ENCODE measurements at regions not wholly inside any gene's neighbourhood (a gene's known extent, or its start where the extent isn't known, plus 50 kb on each side); places are given as distances from the start of the nearest gene placed in this dataset.

DNA sequence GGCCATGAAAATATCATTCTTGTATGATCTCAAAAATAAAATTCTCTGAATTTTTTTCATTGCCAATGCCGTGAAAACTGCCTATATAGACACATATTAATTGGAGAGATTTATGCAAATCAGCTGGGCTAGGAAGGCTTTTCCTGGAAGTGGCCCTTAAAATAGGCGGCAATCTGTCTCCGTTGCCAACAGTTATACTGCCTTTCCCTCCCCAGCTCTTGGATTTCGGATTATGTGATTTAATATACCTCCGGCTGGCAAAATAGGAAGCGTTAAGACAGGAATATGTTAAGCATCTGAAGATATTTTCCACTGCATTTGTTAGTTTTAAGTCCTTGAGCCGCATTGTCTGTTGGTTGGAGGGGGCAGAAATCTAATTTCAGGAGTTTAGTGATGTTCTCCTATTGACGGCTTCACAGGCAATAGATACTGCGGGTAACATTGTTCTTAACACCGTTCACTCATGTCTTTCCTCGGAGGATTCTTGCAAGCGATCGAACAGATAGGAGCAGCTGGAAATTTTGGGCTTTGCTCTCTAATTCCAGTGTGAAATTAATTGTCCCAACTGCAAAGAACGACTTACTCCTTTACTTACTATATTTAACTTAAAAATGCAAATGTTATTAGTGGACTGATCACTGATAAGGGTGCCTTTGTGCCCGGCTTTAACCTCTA lies 113.3 kb downstream of the LINC00237 start:
- DNase-seq: no peak

DNA sequence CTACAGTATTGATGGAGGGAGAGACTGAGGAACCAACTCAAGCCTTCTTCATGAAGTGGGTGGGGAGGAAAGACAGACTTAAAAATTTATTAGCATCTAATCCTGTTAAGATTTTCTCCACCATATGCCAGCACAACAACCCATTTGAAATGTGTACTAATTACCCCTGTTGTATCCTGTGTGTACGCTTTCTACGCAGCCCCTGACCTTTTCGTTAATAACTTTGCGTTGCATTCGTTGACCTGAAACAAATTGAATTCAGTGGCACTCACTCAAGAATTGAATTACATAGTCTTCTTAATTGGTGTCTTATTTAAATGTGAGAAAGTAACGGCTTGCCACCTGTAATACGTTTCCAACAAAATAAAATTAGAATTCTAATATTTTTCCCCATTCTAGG lies 113.9 kb downstream of the LINC00237 start:
- no peak for DNase-seq

DNA sequence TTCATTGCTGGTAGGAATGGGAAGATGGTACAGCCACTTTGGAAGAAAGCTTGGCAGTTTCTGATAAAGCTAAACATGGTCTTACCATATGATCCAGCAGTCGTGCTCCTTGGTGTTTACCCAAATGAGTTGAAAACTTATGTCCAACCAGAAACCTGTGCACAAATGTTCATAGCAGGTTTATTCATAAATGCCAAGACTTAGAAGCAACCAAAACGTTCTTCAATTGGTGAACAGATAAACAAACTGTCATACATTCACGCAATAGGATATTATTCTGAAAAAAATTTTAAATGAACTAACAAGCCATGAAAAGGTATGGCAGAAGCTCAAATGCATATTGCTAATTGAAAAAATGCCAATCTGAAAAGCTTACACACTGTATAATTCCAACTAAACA lies 117.1 kb downstream of the LINC00237 start:
- DNase-seq: no peak

DNA sequence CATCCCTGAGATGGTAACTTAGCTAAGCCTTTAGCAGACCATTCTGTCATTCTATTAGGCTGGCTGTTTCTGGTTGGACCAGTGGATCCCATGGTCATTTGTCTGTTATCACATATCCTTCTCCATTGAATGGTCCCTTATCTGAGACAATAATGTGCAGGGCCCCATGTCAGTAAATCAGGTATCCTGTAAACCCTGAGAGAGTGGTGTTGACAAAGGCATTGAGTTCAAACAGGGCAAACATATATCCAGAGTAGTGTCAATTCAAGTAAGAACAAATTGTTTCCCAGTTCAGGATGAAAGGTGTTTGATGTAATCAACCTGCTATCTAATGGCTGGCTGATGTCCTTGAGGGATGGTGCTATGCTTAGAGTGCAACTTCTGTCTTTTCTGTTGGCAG lies 126.2 kb downstream of the LINC00237 start:
- no peak for DNase-seq

DNA sequence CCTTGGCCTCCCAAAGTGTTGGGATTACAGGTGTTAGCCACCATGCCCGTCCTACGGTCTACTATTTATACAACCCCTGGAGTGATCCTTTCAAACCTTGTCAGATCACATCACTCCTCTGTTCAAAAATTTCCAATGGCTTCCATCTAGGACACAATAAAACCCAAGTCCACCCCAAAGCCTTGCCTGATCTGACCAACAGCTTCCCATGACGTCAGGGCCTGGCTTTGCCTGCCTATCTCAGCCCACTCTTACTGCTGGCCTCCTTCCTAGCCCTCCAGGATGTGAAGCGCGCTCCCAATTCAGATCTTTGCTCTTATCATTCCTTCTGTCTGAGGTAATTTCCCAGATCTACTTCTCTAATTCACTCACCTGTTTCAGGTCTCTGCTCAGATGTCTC lies 128.4 kb downstream of the LINC00237 start:
- DNase-seq: no peak

DNA sequence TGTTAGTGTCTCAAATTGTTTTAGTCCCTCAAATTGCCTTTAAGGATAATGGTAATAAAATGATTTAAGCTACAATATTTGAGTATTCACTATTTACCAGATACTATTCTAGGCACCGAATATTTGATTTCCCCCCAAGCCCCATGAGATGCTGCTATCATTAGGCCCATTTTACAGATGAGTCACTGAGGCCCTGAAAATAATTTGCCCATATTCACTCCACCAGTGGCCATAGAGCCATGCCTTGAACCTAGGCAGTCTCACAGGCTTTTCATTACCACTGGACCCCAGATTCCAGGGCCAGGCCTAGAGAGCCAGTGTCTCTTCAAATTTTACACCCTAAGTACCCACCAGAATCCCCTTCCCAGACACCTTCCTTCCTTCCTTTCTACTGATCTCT lies 133.7 kb downstream of the LINC00237 start:
- DNase-seq: no peak

DNA sequence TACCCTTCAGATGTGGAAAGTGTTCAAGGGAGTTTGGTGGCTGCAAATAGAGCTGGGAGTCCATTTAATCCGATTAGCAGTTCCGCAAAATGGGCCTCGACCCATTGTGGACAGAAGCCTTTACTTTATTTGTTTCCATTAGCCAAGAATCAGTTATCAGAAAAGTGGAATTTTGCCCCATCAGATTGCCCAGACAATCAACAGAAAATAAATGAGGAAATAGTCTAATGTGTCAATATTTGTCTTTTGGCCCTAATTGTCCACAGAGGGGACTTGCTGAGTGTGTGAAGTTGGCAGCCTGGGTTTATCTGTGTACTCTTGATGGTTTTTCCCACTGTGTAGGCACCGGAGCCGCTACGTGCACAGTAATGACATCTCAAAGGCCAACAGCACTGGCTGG lies 134.3 kb downstream of the LINC00237 start:
- DNase-seq: no peak

DNA sequence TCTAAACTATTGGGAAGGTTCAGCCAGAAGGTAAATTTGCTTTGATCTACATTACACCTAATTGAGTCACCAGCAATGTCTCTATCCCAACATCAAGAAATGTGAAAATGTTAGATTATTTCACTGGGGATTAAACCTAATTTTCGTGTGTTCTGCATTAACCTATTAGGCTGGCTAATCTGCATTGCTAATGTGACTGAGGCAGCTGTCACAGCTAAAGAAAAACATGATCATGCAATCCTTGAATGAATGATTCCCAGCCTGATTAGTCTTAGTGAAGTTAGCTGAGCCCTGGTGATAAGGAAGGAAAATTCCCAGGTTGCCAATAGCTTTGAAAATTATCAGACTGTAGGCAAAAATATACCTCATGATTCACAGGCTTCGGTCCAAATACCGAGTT lies 135.3 kb downstream of the LINC00237 start:
- DNase-seq: no peak

DNA sequence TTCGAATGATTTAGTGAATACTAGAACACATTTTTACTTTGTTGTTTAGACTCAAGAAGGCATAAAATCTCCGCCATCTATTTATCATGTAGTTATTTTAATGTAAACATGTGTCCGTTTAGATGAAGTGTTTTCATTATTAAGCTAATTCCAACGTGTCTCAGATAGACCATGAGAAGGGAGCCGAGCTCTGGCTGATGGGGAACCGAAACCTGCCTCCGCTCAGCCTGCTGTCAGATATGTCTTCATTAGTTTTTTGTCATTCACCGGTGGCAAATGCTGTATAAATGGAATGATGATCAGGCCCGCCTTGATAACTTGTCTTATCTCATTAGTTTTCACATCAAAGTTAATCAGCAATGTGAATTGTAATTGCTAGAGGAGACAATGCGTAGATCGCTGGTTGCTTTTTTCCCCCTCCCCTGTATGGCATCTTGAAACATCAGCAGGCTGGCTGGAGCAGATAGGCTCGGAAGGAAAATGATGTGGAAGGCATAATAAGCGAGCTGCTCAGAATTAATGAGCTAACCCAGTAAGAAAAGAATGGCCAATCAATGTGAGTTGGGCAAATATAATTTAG lies 136.4 kb downstream of the LINC00237 start:
- DNase-seq: no peak

DNA sequence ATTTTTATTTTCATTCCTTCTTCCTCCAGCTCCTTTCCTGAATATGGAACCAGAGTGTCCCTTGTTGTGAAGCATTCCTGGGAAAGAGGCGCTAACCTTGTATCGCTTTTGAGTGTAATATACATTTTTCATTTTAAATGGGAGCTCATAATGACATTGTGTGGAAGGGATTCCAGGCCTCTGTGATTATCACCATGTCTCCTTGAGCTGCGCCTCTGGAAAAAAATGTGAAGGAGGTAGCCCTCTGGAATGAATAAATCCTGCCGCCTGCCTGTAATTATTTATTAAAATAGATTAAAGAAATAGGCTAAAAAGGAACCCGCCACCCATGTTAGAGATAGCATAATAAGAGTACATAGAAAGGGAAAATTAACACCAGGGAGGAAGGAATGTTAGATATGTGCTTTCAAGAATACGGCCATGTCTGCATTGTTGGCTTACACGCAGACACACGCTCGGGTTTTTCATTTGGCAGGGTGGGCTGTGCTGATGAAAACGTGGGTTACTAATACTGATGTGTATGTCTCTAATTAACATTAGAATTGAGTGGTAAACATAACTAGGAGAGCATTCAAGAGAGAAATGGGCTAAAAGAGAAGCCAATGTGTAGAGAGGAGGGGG lies 138.5 kb downstream of the LINC00237 start:
- DNase-seq: no peak

DNA sequence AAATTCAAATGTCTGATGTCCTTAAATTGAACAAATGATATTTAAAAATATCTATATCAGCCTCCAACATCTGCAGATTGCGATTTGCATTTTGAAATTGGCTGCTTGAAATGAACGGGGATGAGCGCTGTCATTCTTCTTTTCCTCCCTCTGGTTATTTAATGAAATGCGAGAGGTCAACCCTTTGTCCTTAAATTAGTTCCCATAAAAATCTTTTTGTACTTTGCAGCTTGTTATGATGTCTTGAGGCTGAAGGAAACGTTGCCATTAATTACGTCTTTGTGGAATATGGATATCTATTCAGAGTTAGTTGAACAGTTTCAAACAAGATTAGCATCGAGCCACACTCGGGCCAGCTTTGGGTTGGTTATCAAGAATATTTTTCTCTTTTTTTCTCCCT lies 140.0 kb downstream of the LINC00237 start:
- DNase-seq: no peak

DNA sequence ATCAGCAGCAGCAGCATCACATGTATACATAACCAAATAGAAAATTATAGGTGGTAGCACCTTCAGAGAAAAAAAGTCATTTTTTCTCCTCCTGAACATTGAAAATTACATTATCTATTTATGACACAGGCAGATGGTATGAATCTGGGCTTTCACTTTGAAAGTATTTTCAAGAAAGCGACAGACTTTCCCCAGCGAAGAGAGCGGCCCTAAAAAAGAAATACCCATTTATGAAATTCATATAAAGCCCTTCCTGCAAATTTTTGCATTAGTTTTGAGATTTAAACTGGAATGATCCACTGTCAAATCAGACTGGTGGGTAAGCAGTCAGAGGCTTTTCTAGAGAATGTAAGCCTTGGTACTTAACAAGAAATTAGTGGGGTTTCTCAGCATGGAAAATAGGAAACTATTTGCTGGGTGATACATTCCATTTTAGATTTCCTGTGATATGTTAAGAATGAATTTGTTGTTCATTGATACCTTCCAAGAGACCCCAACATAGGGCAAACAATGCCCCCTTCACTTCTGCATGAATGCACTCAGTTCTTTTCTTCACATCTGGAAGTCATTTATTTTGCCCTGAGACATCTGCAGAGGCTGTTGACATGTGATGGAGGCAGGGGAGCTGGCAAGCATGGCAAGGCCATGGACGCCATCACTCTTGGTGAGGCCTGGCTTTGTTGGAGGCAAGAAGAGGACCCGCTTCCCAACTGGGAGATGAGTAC lies 147.0 kb downstream of the LINC00237 start:
- DNase-seq: no peak

DNA sequence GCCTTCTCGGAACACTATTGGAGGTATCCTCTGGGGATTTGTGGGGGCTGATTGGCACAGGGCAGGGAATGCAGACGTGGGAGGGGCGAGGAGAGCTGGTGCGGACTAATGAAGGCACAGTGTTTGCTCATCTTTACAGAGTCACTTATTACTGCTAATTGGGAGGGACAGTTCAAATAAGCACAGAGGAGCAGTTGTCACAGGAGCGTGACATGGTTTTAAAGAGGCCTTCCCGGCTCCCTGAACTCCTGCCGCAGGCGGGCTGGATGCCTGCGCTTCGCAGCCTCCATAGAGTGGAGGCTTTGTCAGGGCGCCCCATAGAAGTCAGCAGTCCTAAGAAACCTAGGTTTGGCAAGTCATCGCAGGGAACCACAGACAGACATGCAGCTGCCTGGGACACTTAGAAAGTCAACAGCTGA lies 149.6 kb downstream of the LINC00237 start:
- peak; percentile 4 for DNase-seq

DNA sequence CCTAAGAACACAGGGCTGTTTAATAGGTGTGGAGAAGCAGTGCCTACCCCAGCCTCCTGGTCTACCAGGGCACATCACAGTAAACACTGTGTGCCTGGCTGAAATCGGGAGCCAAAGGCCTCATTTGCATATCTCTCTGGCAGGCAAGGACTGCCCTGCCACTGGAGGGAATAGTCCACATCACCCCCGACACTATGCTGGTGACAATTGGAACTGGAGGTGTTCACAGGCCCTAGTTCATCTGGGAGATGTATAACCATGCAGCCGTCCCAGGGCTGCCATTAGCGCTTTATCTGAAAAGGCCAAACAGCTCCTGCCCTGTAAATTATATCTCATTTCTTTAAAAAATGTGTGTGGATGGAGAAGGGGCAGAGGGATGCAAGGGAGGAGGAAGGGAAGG lies 150.3 kb downstream of the LINC00237 start:
- DNase-seq: no peak

DNA sequence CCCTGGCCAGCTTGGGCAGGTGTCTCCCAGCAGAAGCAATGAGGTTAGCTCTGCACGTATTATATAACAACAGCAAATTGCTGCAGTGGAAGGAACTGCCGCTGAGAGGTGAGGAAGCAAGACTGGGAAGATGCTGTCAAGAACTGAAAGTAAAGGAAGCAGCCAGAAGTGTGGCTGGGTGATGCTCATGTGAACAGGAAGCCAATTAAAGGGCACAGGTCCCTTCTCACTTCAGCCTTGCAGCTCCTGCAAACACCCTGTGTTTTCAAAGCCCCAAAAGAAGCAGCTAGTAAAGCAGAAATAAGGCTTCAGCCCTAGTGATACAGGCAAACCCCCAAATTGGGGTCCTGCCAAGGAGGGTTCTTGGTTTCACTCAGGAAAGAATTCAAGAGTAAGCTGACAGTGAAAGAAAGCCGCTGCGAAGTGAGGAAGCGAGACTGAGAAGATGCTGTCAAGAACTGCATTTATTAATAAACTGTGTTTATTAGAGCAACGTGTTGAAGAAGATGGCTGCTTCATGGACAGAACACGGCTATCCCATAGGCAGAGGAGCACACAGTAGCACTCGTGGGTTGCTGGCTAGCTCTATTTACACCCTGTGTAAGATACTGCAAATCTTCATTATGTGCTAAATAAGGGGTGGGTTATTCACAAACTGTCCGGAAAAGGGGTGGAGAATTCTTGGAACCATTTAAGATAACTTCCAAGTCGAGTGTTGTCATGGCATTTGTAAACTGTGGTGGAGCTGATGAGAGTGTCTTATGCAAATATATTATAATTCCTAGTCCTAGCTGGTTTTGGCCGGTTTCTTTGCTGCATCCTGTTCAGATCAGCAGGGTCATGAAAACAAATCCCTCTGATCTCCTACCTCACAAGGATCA lies 152.2 kb downstream of the LINC00237 start:
- no peak for DNase-seq

DNA sequence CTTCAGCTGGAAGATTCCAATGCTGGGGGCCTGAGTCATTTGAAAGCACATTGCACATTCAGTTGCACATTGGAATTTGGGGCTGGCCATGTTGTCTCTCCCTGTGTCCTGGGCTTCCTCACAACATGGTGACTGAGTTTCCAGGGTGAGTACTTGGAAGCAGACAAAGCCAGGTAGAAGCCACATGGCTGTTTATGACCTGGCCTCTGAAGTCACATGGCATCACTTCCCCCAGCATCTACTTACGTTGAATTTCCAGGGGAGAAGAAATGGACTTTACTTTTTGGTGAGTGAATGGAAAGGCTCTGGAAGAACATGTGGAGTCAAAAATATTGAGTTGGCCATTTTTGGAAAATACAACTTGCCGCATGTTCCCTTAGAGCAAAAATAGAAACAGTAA lies 155.5 kb downstream of the LINC00237 start:
- no peak for DNase-seq

DNA sequence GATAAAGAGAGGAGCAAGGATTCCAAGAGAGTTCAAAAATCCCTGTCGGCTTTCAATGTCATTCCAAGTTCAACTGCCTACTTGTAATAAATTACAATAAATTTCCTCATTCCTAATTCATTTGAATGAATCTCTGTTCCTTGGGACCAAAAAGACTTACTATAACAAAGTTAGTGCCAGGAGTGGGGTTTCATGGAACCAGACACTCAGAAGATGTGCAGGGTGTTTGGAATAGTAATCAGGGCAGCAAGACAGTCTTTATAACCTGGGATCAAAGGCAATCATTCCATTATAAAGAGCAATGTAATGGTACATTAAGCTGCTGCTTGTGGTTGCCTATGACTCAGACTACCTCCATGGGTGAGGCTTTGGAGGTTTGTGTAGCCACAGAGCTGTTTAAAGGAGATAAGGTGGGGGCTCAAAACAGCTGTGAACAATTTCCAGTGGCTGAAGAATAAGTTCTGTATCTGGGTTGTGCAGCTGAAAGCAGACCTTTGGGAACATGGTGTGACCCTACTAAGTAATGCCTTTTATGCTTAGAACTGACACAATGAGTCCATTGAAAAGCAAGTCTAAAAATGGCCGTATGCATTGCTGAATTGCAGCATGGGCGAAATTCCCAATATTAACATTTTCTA lies 159.9 kb downstream of the LINC00237 start:
- no peak for DNase-seq

DNA sequence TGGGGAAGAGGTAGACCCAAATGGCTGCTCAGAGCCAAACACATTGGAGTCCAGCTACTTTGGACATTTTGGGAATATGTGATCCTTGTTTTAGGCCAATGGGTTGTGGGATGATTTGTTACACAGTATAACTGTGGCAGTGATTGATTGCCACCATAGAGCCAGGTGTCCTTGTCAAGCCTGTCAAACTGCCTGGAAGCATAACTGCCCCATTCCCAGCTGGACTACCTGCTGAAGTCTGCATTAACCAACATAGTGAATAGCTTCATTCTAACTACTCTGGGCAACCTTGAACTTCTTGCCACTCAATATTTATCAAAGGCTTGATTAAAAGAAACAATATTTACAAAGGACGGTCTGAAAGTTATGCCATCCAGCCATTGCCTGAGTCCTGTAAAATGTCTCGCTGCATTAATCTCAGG lies 164.7 kb downstream of the LINC00237 start:
- no peak for DNase-seq

DNA sequence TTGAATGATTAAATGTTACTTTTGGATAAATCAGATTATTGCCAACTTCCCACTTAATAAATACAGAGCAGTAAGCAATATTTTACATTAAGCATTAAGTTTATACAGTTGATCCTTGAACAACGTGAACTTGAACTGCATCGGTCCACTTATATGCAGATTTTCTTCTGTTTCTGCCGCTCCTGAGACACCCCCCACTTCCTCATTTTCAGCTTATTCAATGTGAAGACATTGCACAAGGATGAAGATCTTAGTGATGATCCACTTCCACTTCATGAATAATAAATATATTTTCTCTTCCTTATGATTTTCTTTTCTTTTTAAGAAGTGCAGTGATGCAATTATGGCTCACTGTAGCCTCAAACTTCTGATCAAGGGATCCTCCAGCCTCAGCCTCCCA lies 167.2 kb downstream of the LINC00237 start:
- DNase-seq: no peak

DNA sequence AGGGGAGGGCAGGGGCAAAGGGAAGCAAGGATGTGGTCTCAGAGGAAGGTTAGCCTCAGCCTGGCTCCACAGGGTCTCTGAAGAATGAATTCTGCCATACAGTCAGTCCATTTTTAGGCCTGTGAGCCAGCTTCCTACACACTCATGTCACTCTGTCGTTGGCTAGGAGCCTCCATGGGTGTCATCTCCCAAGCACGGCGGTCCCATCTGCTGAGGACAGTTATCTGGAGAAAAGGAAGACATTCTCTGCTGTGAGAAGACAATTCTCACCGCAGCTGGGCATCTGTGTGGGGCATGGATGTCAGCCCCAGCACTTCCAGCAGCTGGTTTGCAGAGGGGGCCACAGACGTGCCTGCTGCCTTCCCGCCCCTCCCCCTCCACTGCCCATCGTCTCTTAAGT lies 167.6 kb downstream of the LINC00237 start:
- no peak for DNase-seq

DNA sequence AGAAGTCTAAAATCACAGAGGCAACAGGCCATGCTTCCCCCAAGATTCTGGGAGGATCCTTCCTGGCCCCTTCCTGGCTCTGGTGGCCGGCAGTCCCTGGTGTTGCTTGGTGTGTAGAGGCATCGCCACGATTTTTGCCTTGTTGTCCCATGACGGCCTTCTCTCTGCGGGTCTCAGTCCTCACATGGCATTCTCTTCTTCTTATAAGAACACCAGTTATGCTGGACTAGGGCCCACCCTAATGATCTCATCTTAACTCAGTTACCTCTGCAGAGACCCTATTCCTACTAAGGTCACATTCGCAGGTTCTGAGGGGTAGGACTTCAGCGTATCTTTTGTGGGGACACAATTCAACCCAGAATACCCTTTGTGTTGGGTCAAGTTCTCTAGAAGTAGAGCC lies 168.0 kb downstream of the LINC00237 start:
- DNase-seq: no peak

Measured in right kidney (tissue), 1 donor.